Inflammatory macrophage treated with lipopolysaccharide for 1 hour (primary cell): ENCODE measurements at regions not wholly inside any gene's neighbourhood (a gene's known extent, or its start where the extent isn't known, plus 50 kb on each side); places are given as distances from the start of the nearest gene placed in this dataset.
"Not testable (repeated sequence)": the region's sequence is repeated elsewhere in the genome, so short reads cannot be mapped to it uniquely, and the experiment has no call there.

ENCODE experiments used
- DNase-seq, 2 donors: peaks; one replicate each; pipeline ENCODE4 v3.0.0-alpha.2; 2020 to 2022

DNA sequence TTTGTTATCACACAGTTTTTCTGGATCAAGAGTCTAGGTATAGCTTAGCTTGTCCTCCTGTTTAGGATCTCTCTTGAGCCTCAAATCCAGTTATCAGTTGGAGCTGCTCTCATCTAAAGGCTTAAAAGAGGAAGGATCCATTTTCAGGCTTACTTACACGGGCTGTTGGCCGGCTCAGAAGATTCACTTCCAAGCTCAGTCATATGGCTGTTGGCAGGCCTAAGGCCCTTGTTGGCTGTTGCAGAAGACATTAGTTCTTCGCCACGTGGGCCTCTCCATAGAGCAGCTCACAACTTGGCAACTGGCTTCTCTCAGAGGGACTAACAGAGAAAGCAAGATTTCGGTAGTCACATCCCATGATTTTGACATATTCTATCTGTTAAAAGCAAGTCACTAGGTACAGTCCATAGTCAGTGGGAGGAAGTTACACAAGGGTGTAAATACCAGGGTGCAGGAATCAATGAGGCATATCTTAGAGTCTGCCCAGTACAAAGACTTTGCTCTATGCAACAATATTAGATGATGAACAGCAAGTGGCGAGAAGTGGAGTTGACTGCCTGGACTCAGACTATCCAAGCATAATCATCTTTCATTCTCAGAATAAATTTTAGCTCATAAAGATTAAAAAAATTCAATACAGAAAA, 280.1 kb upstream of the MBL2 start:
- DNase-seq, result peak in 1 of 2 donors; percentile 7

DNA sequence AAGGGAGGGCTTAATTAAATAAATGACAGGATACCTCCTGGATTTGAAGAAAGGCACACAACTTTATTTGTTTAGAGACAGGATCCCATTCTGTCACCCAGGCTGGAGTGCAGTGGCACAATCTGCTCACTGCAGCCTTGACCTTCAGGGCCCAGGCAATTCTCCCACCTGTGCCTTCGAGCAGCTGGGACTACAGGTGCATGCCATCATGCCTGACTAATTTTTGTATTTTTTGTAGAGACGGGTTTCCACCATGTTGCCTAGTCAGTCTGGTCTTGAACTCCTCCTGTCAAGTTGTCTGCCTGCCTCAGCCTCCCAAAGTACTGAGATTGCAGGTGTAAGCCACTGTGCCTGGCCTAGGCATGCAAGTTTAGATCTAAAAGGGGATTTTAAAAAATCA, 272.7 kb upstream of the MBL2 start:
- no peak for DNase-seq

DNA sequence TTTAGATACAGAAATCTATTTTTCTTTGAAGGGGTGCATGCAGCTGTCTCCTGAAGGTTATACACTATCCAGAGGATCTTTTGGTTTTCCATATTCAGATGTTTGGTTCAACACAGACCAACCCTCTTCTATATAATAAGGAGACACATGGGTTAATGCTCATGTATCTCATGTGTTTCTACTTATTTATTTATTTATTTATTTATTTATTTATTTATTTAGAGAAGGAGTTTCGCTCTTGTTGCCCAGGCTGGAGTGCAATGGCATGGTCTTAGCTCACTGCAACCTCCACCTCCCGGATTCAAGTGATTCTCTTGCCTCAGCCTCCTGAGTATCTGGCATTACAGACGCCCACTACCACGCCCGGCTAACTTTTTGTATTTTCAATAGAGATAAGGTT, 263.2 kb upstream of the MBL2 start:
- not testable (repeated sequence) for DNase-seq

DNA sequence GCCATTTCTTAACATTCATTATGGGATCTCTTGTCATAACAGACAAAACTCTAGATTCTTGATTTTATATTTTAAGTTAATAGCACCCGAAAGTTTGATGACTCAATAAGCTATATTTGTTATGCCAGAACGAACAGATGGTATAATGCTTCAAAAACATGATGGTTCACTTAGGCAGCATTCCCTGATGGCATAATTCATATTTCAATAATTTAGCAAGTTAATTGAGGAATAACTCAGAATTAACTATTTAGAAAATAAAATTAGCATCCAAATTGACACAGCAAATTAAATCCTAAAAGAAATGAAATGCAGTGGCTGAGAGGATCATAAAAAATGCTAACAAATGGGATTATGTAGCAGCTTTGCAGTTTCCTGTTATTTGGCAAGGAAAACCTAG, 260.8 kb upstream of the MBL2 start:
- DNase-seq, result no peak

DNA sequence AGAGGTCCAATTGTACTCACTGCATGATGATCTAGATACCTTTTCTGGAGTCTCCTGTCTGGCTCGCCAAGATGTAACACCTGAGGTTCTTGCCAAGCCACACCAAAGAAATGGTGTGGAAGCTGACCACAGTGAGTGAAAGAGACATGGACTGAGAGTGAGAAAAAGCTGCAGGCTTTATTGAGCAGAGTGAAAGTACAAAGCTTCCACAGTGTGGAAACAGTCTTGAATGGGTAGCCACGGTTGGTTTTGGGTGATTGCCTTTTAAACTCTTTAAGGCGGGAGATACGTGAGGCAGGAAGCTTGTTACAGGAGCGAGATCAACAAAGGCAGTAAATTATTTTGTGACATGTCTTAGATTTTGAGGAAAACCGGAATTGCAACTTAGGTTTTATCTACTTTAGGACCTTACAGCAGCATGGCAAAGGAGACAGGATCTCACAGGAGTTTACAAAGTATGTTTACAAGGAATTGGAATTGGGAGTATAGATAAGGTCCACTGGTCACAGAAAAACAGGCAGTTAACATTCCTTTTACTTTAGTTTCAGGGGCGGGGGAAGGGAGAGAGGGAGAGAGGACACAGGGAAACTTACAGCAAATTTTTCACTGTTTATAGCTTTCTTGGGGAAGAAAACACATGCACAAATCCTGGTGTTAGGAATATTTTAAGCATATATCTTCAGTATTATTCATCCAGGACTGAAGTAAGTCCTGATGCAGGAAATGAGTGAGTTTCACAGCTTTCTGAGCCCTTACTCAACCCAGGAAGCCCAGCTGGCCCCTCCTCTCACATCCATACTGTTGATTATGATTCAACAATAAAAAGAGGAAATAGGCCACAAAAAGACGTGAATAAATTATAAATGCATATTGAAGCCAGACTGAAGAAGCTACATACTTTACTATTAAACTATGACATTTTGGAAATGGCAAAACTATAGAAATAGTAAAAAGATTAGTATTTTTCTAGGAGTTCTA, 257.6 kb upstream of the MBL2 start:
- DNase-seq, result peak; percentile 56 to 69

DNA sequence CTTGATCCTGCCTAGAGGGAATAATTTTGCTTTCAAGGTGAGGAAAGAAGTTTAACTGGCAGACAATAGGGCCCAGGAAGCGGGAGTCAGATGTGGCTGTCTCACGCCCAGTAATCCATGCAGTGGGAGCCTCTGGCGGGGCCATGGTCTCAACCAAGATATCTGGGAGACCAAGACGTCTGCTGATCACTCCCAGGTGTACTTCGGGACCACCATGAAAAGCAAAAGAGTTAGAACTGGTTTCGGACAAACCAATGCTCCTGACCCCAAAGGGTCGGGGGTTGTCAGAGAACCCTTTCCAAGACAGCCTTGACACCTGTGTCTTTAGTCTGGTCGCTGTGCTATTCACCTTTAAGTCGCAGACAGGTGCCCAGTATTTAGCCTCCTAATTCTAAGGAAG, 256.9 kb upstream of the MBL2 start:
- no peak for DNase-seq

DNA sequence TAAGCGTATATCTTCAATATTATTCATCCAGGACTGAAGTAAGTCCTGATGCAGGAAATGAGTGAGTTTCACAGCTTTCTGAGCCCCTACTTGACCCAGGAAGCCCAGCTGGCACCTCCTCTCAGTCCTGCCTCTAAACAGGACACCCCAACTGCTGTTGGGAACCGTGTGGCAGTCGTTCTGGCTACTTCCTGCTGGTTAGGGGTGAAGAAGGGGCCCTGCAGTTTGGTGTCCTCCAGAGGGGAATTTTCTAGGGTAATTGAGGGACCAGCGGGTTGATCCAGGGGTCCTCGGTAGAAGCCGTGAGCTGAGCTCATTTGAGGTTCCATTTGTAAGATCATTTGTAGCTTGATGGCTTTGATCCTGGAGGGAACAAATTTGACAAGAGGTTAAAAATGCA, 253.2 kb upstream of the MBL2 start:
- DNase-seq, result not testable (repeated sequence)

DNA sequence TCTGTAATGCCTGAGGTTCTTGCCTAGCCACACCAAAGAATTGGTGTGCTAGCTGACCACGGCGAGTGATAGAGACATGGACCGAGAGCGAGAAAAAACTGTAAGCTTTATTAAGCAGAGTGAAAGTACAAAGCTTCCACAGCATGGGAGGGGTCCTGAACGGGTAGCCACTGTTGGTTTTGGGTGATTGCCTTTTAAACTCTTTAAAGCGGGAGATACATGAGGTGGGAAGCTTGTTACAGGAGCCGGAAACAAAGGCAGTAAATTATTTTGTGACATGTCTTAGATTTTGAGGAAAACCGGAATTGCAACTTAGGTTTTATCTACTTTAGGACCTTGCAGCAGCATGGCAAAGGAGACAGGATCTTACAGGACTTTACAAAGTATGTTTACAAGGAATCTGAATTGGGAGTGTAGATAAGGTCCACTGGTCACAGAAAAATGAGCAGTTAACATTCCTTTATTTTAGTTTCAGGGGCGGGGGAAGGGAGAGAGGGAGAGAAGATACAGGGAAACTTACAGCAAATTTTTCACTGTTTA, 252.7 kb upstream of the MBL2 start:
- no peak for DNase-seq

DNA sequence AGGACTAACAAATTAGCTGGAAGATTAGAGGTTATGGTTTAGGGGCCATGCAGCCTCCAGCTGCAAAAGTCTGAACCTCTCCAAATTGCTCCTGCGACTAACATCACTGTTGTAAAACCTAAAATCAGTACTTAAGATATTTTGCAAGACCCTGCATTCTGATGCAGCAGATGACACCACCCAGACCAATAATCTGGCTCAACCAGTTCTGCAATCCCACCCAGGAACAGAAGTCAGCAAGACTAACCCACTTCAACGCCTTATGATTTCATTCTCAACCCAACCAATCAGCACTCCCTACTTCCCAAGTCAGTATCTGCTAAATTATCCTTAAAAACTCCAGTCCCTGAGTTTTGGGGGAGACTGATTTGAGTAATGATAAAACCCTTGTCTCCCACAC, 250.8 kb upstream of the MBL2 start:
- no peak for DNase-seq

DNA sequence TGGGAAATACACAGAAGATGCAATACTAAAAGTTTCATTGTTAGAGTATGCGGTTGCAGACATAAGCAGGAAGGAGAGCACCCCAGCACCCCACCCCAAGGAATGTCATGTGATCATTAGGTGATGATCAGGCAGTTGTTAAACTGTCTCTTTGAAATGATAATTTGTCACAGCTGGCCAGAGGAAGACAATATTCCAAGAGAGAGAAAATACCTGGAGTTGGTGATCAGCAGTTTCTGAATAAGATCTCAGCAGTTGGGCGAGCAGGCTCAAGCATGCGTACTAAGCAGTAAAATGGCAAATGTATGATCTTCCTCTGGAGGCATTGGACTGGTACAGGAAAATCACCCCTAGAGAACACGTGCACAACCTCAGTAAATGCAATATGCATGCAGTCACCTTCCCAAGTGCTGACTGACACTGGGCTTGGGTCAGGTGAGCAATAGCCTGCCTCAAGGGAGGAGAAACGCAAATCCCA, 250.1 kb upstream of the MBL2 start:
- DNase-seq, result peak; percentile 22 to 47

DNA sequence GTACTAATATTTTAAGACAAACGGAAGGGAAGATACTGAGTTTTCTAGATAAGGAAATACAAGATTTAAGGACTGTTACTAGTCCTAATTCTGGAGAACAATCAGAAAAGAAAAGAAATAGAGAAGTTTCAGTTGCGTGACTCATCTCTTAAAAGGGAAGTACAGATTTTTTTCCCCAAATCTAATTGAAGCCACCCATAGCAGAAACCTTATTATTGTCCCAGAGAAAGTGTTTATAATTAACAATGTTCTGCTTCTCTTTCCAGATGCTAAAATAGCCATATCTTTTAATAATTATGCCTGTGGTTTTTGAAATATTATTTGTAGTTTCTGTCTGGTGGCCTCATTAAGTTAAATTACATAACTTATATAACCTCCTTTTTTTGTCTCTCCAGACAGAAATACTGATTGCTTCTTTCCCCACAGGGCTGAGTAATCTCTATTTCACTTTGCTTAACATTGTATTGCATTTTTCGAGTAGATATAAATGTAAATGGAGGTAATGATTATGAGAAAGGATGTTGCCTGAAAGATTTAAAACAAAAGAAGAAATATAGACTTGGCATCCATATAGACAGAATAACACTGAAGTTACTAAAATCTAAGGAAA, 240.7 kb upstream of the MBL2 start:
- DNase-seq, result peak; percentile 60 to 72

DNA sequence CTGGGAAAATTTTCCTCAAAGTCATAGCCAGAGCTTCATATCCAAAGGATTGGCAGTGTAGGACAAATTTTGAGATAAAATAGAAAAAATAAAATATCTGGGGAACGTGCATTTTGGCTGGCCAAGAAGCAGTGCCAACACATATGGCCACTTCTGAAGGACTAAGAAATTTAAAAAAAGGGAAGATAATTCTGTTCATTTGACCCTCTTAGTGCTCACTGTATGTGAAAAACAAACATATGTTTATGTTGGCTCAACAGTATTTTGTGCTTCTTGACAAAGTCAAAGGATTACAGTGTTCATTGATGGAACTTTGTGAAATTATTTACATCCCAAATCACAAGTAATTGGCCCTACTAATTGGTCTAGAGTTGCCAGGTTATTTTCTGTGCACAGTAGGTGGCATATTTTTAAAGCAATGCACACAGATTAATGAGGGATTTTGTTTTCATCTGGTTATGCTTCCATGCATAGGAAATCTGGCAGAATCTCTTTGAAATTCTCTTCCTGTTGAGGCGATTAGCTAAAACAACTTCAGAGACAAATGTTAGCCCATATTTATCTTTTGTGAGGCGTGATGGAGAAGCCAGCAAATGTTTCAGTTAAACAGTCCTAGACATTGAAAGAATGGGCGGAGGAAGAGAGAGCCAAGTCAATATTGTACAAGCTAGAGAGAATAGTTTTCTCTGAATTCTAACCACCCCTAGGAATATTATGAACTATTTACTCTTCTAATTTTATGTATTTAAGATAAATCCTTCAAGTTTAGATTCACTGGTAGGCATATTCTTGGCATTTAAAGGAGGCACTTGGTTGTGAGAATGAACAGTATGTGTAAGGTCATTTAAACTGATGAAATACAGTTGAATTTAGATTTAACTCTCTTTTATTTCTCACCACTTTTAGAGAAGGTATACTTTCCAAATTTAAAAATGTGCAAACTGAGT, 237.7 kb upstream of the MBL2 start:
- no peak for DNase-seq

DNA sequence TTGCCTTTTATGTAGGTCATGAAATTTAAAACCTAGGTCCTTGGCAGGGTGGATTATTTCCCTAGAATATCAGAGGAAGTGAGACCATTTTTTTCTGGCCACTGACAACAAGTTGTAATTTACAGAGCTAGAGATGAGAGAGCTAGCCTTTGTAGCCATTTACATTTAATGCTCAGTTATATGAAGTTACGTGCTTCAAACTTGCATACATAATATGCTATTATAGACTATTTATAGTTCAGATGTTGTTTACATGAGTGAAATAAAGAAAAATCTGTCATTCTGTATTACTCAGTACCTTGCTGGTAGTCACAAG, 234.9 kb upstream of the MBL2 start:
- DNase-seq, result no peak

DNA sequence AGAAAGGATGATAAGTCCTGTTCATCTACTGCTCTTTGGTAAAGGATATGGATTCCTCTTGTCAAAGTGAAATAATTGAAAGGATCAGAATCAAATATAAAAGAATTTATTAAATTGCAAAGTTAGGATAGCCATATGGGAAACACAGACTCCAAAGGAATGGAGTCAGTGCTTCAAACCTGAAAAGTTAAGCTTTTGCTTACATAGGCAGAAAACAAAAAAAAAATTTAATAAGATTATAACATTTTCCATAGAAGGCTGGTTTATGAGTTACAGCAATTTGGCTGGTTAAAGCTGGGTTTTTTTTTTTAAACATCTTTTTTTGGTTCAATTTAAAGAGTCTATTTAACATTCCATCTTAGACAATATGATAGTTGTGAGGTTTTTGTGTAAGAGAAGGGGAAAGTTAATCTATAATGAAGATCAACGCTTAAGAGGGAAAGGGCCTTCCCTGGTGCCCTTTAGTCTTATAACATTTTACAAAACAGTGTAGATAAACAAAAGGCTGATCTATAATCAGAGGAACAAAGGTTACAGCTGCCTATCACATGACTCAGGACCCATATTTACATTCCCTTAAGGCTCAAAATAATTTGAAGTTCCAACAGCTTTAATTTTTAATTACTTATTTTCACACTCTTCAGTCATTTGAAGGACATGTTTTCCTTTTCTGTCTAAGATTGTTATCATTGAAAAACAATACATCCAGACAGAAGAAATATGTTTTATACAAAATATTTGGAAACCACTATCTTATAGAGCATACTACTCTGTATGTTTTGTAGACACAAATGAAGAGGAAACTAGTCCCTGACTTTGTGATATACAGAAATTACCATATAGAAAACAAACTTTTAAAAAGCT, 234.3 kb upstream of the MBL2 start:
- DNase-seq, result no peak

DNA sequence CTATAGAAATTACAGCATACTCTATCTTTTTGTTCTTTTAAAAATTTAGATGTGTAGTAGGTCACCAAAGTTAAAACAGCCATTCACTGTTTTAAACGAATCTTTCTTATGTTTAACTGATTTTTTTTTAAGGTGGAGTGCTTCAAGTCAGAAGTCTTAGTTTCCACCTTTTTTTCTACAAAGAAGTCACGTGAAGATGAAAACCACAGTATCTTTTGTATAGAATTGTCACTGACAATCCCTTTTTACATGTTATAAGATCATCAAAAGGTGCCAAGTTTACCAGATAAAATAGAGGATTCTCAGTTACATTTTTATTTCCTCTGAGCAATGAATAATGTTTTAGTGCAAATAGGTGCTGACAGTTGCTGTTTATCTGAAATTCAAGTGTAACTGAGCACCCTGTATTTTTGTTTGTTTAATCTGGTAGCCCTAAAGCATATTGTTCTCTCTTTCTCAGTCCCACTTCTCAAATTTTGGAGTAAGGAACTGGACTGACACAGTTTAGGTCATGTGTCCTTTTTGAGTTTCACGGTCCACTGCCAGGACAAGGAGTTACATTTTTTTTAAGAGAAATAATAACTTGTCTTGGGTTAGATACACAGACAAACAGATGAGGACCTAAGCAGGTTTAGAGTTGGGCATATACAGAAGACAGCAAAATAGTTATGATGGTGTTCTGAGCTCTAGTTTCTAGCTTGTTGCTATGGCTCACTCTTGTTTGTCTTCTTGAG, 233.2 kb upstream of the MBL2 start:
- peak in 1 of 2 donors; percentile 13 for DNase-seq

DNA sequence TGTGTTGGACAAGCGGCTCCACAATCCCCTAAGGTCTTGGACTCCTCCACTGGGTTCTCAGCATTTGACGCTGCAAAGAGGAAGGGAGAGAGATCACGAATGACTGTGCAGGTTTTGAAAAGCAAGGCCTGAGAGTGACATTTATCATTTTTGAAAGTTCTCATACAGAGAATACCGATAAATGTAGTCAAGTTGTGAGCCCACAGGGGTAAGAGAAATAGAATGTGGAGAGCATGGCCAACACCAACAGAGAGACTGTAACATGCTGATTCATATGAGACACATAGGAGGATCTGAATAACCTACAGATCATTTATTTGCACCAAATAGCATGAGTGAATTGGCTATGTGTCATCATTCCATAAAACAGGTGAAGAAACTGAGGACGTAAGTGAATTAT, 230.5 kb upstream of the MBL2 start:
- no peak for DNase-seq

DNA sequence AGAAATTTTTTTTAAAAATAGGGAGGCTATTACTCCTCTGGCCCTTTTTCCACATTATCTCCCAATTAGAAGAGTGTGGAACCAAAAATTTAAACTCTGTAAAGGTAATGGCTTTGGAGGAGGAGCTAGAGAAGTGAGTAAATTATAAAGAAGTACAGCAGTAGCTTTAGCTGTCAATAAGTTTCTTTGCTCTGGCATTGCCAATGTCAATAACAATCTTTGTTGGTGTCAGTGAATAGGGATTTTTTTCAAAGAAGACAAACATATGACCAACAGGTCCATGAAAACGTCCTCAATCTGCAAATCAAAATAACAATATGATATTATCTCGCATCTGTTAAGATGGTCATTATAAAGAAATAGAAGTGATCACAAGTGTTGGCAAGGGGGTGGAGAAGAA, 227.1 kb upstream of the MBL2 start:
- no peak for DNase-seq

DNA sequence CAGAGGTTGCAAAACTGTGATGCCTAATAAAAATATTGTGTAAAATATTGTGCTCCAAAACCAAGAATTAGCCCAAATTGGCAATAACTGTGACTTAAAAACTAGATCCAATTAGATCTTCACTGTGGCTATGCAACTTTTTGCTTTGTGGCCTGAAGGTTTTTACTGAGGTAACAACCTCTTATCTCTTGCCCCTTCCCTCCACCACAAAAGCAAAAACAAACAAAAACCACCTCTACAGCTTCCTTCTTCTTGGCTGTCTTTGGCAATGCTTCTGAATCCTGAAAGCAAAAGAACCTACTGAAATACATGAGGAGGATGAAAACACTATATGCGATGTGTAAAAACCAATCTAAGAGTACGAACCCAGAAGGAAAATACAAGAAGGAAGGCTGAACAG, 226.7 kb upstream of the MBL2 start:
- DNase-seq, result no peak

DNA sequence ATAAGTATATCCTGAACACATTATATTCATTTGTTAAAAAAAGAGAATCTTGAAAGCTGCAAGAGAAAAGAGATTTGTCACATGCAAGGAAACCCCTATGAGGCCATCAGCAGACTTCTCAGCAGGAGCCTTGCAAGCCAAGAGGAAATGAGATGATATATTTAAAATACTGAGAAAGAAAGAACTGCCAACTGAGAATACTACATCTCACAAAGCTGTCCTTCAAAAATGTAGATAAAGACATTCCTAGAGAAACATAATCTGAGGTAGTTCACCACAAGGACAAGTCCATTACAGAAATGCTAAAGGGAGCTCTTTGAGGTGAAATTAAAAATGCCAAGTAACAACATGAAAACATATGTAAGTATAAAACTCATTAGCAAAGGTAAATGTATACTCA, 224.4 kb upstream of the MBL2 start:
- DNase-seq, result no peak

DNA sequence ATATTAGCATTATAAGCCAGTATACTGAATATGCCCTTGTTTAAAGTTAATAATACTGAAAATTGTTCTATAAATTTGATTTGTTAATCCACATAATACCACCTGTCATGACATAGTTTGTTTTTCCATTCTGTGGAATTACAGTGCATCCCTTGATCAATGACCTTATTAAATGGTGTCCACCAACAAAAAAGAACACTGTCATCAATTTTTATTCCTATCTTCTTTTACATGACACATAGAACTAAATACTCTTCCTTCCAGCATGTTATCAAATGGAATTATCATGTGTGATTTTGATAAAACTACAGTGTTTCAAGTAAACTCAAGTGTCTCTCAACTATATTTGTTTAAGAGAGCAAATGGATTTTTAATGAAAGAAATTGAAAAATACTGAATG, 221.8 kb upstream of the MBL2 start:
- DNase-seq, result no peak

DNA sequence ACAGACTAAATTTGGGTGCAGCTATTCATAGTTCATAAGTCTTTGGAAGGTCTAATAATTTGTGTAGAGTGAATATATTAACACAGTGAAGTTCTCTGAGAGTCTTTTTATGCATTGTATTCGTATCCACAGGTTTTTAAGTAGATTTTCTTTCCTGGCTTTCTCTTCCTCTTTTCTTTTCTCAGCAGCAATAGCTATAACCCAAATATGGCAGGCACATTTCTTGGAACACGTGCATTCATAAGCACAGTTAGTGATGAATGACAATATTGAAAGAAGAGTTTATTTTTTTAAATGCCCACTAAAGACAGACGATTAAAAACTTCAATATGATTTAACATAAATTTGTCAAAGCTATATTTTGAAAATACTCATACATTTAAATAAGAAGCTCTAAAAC, 220.5 kb upstream of the MBL2 start:
- DNase-seq, result no peak
